Stimulated activated CD8-positive, alpha-beta memory T cell treated with anti-CD3 and anti-CD28 coated beads, Interleukin-7, amount 100 ng/mL, for 48 hours (primary cell): ENCODE measurements at regions not wholly inside any gene's neighbourhood (a gene's known extent, or its start where the extent isn't known, plus 50 kb on each side); places are given as distances from the start of the nearest gene placed in this dataset.
"Not testable (repeated sequence)": the region's sequence is repeated elsewhere in the genome, so short reads cannot be mapped to it uniquely, and the experiment has no call there.

Experiments
- DNase-seq, 2 donors: peaks; one replicate each; pipeline ENCODE4 v3.0.0-alpha.2; 2020; ENCODE audit warnings: low read depth in 1 of 2; ENCODE audit errors: extremely low read depth in 1 of 2

DNA sequence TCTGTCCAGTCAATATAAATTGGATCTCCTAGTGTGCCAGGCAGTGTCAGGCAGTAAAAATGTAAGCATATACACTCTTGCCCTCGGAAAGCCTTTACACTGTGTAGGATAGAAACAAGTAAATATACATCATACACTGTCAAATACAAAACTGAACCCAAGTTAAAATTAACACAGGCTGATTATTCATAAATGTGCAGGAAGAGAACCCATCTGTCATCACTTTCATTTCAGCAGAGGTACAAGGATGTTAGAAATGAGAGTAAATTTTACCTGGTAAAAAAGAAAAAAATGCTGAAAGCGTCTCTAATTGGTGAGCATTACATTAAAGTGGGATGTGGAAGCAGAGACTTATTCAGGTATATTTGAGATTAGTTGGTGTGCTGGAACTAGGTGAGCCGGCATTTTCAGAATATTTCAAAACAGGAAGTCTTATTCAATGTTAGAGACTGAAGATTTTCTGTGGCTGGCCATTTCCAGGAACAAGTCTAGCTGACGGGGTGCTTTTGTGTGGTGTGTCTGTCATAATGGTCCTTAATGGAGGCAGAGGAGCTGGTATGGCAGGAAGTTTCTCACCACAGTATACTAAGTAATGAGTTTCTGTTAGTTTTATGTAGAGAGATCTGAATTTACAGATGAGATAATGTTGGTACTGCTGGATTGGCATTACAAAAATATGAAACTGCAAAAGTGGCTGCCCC is 192.6 kb downstream of the CASP12 start:
- peak; percentile 28 to 71 for DNase-seq

DNA sequence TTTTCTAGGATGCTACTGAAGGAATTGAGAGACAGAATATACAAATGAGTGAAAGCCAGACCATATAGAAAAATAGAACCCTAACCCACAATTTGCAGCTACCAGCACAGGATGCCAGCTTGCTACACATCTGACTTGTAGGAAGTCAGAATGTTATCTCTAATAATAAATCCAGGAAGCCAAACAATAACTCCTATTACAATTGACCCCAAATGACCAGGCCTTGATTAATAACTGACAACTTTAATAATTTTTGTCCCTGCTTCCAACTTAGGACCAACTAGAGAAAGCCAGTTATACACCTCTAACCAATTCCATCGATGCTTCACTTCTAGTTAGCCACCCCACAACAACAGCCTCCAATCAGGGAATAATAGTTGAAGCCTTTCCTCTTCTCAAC is 193.4 kb downstream of the CASP12 start:
- DNase-seq = no peak

DNA sequence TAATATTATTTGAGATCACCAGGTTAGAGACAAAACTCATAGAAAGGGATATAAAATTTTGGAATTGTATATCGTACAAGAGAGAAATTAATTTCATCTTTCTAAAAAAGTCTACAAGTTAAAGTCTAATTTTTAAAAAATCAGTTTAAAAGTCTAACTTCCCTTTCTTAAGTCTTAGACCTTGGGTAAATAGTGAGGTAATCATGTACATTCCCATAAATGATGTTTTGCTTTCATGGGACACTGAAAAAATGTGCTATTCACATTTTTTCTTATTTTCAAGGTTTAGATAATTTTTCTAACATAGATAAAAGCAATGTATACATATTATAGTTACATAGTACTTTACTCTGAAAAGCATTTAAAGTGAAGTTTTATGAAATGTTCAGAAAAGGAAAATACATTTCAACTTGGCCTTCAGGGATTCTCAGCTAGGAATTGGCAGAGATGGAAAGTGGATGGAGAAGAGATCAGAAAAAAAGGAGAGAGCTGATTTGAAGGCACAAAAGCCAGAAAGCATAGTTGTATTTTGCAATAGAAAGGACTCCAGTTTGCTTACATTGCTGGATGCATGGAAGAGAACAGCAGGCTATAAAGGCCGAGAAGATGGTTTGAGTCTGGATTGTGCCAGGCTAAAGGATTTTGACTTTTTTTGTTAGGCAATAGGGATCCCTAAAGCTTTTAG is 194.0 kb downstream of the CASP12 start:
- DNase-seq = no peak

DNA sequence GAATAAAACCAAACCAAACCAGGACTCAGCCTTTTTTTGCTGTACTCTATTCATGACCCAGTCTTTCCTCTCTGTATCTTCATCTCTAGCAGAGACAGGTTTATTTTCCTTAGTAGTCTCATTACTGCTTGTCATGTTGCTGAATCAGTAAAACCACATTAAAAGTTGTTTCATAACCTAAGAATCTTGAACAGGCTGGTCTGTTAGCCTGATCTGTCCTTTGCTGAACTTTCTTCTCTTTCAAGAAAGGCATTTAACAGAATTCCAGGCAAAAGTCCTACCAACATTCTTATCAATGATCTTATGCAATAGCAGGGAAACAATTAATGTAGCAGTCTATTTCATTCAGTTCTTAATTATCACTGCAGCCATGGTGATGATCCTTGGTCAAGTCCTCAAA is 197.7 kb downstream of the CASP12 start:
- no peak for DNase-seq

DNA sequence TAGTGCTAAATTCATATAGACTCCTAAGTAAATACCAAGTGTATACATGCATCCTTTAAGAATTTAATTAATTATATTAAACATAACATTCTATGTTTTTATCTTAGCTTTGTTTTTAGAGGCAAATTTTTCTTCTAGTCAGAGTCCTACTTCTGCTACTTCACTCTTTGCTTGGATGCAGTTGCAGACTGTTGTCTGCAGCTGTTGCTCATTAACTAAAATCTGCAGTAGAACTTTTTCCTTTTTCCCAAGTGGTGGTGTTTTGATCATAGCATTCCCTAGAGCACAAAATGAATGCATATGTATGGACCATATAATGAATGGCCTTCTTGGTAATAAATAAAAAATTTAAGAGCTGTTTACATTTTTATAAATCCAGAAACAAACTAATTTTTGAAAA is 198.3 kb downstream of the CASP12 start:
- DNase-seq = no peak

DNA sequence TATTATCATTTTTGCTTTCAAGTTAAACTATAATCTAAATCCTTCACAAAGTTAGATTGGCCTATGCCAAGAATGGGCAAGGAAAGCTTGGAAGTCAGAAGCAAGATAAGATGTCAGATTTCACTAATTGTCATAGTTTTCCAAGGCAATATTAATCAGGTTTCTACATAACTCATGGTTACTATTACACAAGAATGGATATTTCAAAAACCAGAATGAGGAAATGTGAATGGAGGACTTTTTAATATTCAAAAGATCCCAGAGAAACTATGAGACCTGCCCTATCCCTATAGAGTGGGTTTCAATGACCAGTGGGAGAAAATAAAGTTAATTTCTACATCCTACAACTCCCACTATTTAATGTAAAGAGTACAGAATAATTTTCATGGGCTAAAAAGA is 203.2 kb downstream of the CASP12 start:
- no peak for DNase-seq

DNA sequence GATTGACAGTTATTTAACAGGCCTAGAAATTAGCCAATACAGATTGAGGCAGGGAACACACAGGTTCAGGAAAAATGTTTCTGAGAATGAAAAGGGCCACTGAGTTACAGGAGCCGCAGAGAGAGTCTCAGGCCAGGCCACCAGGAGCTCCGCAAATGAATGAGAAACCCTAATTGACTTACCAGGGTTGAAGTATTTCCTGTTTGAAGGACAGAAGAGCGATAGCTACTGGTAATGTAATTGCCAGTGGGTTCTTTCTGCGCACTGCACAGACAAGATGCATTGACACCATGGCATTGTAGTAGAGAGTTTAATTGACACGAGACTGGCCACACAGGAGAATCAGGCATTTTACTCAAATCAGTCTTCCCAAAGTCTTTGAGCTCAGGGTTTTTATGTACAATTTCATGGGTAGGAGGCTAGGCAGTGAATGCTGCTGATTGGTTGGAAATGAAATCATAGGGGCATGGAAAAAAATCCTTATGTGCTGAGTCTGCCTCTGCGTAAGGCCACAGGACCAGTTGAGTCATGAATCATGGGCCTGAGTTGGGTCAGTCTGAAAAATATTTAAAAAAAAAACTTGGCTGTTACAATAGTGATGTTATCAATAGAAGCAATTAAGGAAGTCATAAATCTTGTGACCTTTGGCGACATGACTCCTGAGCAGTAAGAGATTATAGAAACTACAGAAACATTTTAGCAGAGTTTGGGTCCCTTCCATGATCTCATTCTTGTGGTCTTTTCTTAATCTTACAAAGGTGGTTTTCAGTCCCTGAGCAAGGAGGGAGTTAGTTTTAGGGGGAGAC is 203.8 kb downstream of the CASP12 start:
- DNase-seq = no peak

DNA sequence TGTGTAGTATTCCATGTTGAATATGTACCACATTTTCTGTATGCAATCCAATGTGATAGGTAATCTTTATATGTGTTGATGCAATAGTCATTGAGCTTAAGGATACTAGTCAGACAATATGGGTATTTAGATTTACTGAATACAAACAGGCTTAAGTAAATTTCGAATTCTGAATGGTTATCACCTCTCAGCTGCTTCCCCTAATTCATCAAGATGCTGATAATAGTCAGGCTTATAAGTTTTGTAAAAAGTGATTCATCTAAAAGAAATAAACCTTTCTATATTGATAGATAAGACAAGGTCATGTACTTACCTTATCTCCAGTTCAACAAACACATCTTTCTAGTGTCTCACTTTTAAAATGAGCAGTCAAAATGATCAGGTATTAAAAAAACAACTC is 205.5 kb downstream of the CASP12 start:
- no peak for DNase-seq

DNA sequence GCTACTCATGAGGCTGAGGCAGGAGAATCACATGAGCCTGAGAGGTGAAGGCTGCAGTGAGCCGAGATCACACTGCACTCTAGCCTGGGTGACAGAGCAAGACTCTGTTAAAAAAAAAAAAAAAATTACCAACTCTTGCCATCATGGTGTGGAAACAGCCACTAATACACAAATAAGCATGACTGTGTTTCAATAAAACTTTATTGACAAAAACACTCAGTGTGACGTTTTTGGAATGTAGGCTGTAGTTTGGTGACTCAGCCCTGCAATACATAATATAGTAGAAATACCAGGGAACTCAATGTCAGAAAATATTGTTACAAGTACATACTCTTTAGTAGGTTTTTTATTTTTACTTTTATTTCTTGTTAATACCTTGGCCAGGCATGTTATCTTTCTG is 207.1 kb downstream of the CASP12 start:
- no peak for DNase-seq

DNA sequence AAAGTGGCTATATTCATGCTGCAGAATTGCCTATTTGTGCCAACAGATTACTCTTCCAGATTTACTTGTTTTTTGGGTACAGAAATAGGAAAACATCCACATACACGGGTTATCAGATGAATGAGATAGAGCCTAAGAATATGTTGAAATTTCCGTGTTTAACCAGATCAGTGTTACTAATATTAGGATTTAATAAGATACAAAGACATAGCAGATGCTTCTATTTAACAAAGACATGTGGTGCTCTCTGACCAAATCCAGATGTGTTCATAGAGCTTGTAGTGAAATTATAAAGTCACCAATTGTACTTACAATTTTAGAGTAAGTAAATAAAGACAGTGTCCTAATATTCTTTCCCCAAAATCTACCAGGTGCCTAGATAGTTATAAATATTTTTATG is 208.0 kb downstream of the CASP12 start:
- no peak for DNase-seq

DNA sequence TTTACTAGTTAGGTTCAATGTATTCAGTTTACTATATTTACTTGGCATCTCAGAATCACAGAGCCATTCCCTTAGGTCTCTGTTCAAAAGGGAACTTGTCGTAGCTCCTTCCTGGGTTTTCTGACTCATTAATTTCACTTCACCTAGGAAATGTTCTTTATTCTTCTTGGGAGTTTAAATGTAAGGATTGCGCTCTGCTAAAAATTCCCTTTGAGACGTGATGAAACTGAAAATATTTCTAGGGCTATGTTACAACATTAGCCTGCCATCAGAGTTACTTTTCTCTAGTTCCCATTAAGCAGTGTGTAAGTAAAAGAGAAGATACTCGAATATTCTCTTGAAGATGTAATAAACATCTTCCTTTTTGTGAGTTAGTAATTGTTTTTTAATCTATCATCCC is 209.5 kb downstream of the CASP12 start:
- no peak for DNase-seq

DNA sequence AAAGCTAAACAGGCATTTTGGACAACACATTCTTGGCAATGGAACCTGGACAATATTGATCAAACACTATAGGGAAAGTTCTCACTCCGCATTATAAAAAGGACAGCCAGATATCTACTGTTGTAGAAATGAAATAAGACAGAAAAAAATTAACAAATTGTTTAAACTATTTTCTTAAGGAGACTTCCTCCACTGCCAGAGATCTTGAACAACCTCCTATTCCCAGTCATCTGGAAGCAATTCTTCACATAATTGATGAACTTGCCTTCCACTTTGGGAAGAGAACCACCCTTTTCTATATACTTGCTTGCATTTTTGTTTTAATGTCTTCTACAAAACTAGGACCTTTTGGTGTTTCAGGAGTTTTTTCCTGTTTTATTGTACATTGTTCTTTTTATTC is 216.1 kb downstream of the CASP12 start:
- no peak for DNase-seq

DNA sequence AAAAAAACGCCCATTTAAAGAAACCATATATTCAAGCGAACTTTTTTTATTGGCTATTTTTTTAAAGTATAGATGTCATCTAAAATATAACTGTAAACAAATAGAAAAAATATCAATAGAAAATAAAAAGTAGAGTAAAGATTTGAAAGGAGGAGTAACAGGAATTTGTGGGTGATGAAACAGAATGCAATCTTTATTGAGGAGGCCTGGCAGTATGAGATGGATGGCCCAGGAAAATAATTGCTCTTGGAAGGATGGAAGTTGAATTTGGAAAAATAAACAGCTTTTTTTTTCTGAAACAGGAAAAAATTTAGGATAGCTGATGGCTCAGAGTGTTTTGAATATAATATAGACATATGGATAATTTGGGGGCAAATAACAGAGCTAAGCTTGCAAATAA is 219.0 kb downstream of the CASP12 start:
- no peak for DNase-seq

DNA sequence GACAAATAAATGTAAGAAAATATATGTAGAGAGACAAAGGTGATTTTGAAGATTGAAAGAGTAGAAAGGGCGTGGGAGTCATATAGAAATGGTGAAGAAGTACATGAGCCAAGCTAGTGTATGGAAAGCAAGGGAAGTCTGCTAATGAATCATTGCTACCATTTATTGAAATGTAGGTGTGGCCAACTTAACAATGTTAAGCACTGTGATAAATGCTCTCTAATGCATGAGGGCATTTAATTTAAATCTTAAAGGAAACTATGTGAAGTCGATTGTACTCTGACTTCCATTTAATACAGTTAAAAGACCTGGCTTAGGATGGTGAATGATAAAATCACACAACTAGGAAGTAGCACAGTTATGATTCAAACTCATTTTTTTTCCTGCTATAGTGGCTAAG is 219.9 kb downstream of the CASP12 start:
- DNase-seq = no peak

DNA sequence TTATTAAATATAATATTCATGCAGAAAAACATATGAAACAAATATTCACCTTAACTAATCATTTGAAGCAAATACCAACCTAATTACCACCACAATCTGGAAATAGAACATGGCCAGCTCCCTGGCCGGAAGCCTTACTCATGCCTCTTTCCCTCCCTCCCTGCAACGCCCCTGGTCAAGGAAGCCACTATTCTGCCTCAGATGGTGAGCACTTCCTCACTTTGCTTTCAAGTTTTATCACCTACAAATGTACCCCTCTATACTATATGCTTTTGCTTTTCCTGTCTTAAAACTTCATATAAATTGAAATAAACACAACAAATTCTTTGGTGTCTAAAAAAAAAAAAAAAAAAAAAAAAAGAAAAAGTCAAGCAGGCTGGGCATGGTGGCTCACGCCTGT is 221.2 kb downstream of the CASP12 start:
- DNase-seq = not testable (repeated sequence)

DNA sequence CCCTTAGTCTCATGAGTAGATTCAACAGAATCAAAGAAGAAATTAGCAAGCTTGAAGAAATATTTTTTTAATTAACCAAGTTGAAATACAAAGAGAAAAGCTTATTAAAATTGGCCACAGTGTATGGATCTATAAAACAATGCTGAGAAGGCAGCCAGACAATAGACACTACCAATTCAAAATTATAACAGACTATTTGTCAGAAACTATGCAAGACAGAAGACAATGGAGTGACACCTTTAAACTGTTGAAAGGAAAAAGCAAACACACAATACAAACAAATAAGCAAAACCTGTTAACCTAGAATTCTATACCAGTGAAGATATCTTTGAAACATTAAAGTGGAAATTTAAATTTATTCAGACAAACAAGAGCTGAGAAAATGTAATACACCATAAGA is 225.4 kb downstream of the CASP12 start:
- DNase-seq = no peak

DNA sequence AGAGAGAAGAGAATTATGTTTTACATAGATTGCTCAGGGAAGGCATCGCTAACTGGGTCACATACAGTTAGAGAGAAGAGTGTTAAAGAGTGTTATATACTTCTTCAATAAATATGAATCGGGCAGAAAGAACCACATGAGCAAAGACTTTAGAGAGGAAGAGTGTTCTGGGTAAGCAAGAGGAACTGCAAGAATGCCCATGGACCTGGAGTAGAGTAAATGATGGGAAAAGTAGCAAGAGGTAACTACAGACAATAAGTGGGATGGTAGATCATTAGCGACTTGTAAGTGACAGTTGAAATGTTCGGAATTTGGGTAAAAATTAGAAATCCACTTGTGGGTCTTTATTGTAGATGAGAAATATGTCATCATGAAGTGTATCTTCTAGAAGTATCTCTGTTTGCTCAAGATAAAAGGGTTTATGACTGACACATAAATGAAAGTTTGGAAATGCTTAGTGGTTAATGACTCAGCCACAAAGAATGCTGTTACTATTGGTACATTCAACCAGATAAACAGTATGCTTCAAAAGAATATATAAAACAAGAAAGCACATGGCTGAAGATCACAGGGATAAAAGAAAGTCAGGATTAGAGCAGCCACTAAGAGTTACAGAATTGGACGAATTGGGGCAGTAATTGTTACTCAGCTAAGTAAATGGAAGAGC is 229.3 kb downstream of the CASP12 start:
- DNase-seq = no peak

DNA sequence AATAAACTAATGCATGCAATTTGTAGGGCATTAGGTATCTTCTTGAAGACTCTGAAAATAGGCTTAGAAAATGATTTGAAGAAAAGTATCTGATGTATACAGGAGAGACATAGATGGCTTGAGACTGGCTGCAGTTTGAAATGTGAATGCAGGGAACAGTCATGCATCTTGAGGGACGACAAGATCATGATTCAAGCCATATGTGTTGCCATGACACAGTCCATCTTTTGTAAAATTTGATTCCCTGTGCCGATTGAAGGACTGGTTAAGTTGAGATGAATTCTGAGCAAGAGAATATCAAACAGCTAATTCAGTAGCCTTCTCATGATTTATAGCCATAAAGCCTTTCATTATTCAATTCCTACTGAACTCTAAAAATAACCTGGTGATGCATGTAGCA is 231.6 kb downstream of the CASP12 start:
- DNase-seq = no peak

DNA sequence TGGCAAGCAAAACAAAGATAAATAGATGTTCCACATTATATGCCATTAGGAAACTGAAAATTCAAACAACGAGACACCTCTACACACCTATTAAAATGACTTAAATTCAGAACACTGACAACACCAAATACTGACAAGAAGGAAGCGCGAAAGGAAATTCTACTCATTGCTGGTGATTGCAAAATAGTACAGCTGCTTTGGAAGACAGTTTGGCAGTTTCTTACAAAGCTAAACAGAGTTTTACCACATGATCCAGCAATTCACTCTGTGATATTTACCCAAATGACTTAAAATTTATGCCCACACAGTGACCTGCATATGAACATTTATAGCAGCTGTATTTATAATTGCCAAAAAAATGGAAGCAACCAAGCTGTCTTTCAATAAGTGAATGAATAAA is 232.6 kb downstream of the CASP12 start:
- no peak for DNase-seq

DNA sequence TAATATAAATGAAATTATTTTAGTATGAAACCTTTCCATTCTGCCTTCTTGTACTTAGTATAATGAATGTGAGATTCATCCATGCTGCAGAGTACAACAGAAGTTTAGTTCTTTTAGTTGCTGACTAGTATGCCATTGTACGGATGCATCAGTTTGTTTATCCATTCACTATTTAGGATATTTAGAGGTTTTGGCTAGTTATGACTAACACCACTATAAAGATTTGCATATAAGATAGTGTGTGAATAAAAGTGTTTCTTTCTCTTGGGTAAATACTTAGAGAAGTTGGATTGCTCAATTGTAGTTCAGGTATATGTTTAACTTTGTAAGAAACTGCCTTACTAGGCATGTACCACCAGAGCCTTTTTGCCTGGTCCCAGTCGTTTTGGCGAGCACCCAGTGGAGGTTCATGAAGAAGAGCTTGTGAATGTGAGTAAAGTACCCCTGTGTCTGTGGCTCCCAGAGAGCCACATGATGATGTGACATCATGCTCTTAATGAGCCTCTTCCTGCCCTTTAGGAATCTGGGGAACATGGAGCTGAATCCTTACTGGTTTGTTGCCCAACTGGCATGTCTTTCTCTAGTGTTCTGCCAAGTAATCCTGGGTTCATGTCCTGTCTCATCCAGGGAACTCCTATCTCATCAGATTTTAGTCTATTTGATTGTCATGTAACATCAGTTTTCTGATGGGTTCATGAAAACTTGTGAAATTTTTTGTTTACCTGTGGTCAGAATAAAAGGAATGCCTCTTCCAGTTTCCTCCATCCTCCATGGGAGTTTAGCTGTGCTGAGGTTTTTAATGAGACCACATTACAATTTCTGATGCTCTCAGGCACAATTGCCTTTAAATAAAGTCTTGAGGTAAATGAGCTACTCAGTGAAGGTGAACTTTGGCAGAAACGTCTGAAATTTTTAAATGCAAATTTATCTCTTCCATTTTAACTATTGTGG is 234.8 kb downstream of the CASP12 start:
- DNase-seq = no peak
